H1 (cell line): ENCODE measurements at regions not wholly inside any gene's neighbourhood (a gene's known extent, or its start where the extent isn't known, plus 50 kb on each side); places are given as distances from the start of the nearest gene placed in this dataset.

Experiments
- CTCF ChIA-PET: fragments of 300-600 bp; sonication (Branson Sonifier 250); formaldehyde crosslinking; loops from one replicate; lab custom pipeline; 2021; ENCODE audit not compliant: partially characterized antibody; lab: Charles Lee
- POLR2A ChIA-PET: fragments of 300-600 bp; sonication (Branson Sonifier 250); formaldehyde crosslinking; loops from one replicate; lab custom pipeline; 2021; ENCODE audit warnings: inconsistent platforms; ENCODE audit not compliant: partially characterized antibody; lab: Charles Lee
- DNase-seq, 2 experiments: peaks; one replicate each; pipeline versions ENCODE4 v3.0.0 to v3.0.0-alpha.2; 2010 to 2022; ENCODE audit warnings: low spot score in 2 of 2, low read depth in 1 of 2, mixed read lengths in 1 of 2
- FAIRE-seq: peaks from 2 replicates; lab custom pipeline; 2011; peaks lifted over from hg19 to GRCh38; lab: Jason Lieb, UNC
- H2AFZ ChIP-seq: 2 replicates; pipeline ENCODE4 v1.8.1; 2012; ENCODE audit warnings: low read length, inconsistent platforms
- H2AK5ac ChIP-seq: 2 replicates; pipeline ENCODE4 v1.6.1; 2013; ENCODE audit warnings: low read depth, low read length
- H2BK120ac ChIP-seq: replicated peaks from 2 replicates; pipeline ENCODE3; 2013; ENCODE audit warnings: low read depth, low read length, inconsistent platforms
- H2BK12ac ChIP-seq: 2 replicates; pipeline ENCODE4 v1.6.1; 2013; ENCODE audit warnings: low read depth, low read length
- H2BK15ac ChIP-seq: 2 replicates; pipeline ENCODE4 v1.6.1; 2013; ENCODE audit warnings: low read length
- H2BK20ac ChIP-seq: 2 replicates; pipeline ENCODE4 v1.6.1; 2013; ENCODE audit warnings: low read length
- H2BK5ac ChIP-seq: 2 replicates; pipeline ENCODE4 v1.6.1; 2013; ENCODE audit warnings: low read depth, low read length
- H3K14ac ChIP-seq: 2 replicates; pipeline ENCODE4 v1.6.1; 2013; ENCODE audit warnings: inconsistent platforms; ENCODE audit not compliant: insufficient read length
- H3K18ac ChIP-seq: 2 replicates; pipeline ENCODE4 v1.6.1; 2013; ENCODE audit warnings: low read length; ENCODE audit errors: extremely low read depth
- H3K23ac ChIP-seq: 2 replicates; pipeline ENCODE4 v1.6.1; 2013; ENCODE audit warnings: inconsistent platforms; ENCODE audit not compliant: insufficient read length
- H3K23me2 ChIP-seq: 2 replicates; pipeline ENCODE4 v1.6.1; 2013; ENCODE audit warnings: low read depth, low read length
- H3K27ac ChIP-seq: 2 replicates; pipeline ENCODE4 v1.6.1; 2011; ENCODE audit warnings: low read depth, low read length, inconsistent platforms
- H3K27me3 ChIP-seq, 4 experiments: replicated peaks in 1 of 4; 1 replicate in 1 of 4; 2 replicates in 3 of 4; pipeline versions ENCODE4 v1.6.1 to v1.8.1; 2011 to 2013; ENCODE audit warnings: low read length in 3 of 4, mild to moderate bottlenecking in 3 of 4, inconsistent platforms in 2 of 4, mixed read lengths in 2 of 4, moderate library complexity in 1 of 4; ENCODE audit not compliant: control insufficient read depth in 3 of 4, insufficient read depth in 3 of 4; ENCODE audit errors: extremely low read depth in 1 of 4
- H3K36me3 ChIP-seq, 4 experiments: 2 replicates each; pipeline versions ENCODE4 v1.6.1 to v1.8.1; 2011 to 2013; ENCODE audit warnings: mild to moderate bottlenecking in 4 of 4, low read length in 3 of 4, moderate library complexity in 2 of 4, control low read depth in 1 of 4, inconsistent platforms in 1 of 4; ENCODE audit not compliant: insufficient read depth in 4 of 4, control insufficient read depth in 2 of 4
- H3K4ac ChIP-seq: replicated peaks from 2 replicates; pipeline ENCODE3; 2013; ENCODE audit warnings: low read length, low read depth, mixed read lengths, inconsistent platforms; ENCODE audit not compliant: insufficient read length
- H3K4me1 ChIP-seq, 4 experiments: replicated peaks in 1 of 4; 1 replicate in 1 of 4; 2 replicates in 3 of 4; pipeline versions ENCODE4 v1.6.1 to v1.8.1; 2011 to 2013; ENCODE audit warnings: low read length in 3 of 4, inconsistent platforms in 2 of 4, mixed read lengths in 1 of 4; ENCODE audit not compliant: insufficient read depth in 4 of 4, control insufficient read depth in 3 of 4
- H3K4me2 ChIP-seq, 2 experiments: 2 replicates each; pipeline versions ENCODE4 v1.6.1 to v1.8.1; 2011 to 2013; ENCODE audit warnings: low read depth in 2 of 2, low read length in 2 of 2, control low read depth in 1 of 2, inconsistent platforms in 1 of 2, mild to moderate bottlenecking in 1 of 2; ENCODE audit not compliant: insufficient read depth in 1 of 2
- H3K4me3 ChIP-seq, 4 experiments: fragments of 200-600, 300-600 bp in 1 of 4; sonication (generic), shearing (Covaris generic), sonication (Bioruptor Twin) in 1 of 4; 2 replicates each; pipeline versions ENCODE4 v1.5.1 to v1.8.1; 2011 to 2016; ENCODE audit warnings: low read length in 4 of 4, low read depth in 3 of 4, control low read depth in 2 of 4, inconsistent platforms in 2 of 4, mild to moderate bottlenecking in 2 of 4, mixed read lengths in 1 of 4, moderate library complexity in 1 of 4; ENCODE audit not compliant: insufficient read depth in 2 of 4; ENCODE audit errors: extremely low read depth in 1 of 4
- H3K56ac ChIP-seq: replicated peaks from 2 replicates; pipeline ENCODE3; 2013; ENCODE audit warnings: low read depth, mild to moderate bottlenecking, mixed read lengths, low read length, inconsistent platforms; ENCODE audit not compliant: insufficient read length
- H3K79me1 ChIP-seq: 2 replicates; pipeline ENCODE4 v1.6.1; 2013; ENCODE audit warnings: low read depth, low read length, control low read depth
- H3K79me2 ChIP-seq, 2 experiments: 2 replicates each; pipeline versions ENCODE4 v1.6.1 to v1.8.1; 2012 to 2013; ENCODE audit warnings: low read length in 2 of 2, mild to moderate bottlenecking in 2 of 2, inconsistent platforms in 1 of 2; ENCODE audit not compliant: insufficient read depth in 2 of 2, control insufficient read depth in 1 of 2
- H3K9ac ChIP-seq, 4 experiments: replicated peaks in 1 of 4; 1 replicate in 1 of 4; 2 replicates in 3 of 4; pipeline versions ENCODE4 v1.6.1 to v1.8.1; 2011 to 2013; ENCODE audit warnings: low read depth in 3 of 4, low read length in 3 of 4, control low read depth in 2 of 4, mild to moderate bottlenecking in 2 of 4, moderate library complexity in 2 of 4, inconsistent platforms in 1 of 4; ENCODE audit errors: extremely low read depth in 1 of 4
- H3K9me3 ChIP-seq, 2 experiments: 2 replicates each; pipeline versions ENCODE4 v1.6.1 to v1.8.1; 2012 to 2013; ENCODE audit warnings: mild to moderate bottlenecking in 2 of 2, moderate library complexity in 2 of 2, control low read depth in 1 of 2, inconsistent platforms in 1 of 2, low read depth in 1 of 2, low read length in 1 of 2, mixed read lengths in 1 of 2; ENCODE audit not compliant: insufficient read depth in 2 of 2
- H4K20me1 ChIP-seq, 2 experiments: replicated peaks in 1 of 2; 2 replicates each; pipeline versions ENCODE3 to v1.8.1; 2011 to 2013; ENCODE audit warnings: inconsistent platforms in 2 of 2, low read length in 2 of 2, mild to moderate bottlenecking in 1 of 2; ENCODE audit not compliant: insufficient read depth in 2 of 2, control insufficient read depth in 1 of 2
- H4K5ac ChIP-seq: 2 replicates; pipeline ENCODE4 v1.6.1; 2013; ENCODE audit warnings: low read length, low read depth, mixed read lengths, inconsistent platforms; ENCODE audit not compliant: insufficient read length
- H4K8ac ChIP-seq: 2 replicates; pipeline ENCODE4 v1.8.0; 2013; ENCODE audit warnings: mild to moderate bottlenecking, moderate library complexity, low read length, inconsistent platforms; ENCODE audit not compliant: insufficient read depth; ENCODE audit errors: extremely low read depth
- H4K91ac ChIP-seq: replicated peaks from 2 replicates; pipeline ENCODE3; 2013; ENCODE audit warnings: low read length, mixed read lengths, inconsistent platforms; ENCODE audit not compliant: insufficient read length
- CBX8 ChIP-seq: fragments of 300-800, 300-1000 bp; sonication (generic); IDR thresholded peaks from 2 replicates; pipeline ENCODE4 v1.7.1; 2016; ENCODE audit warnings: low read depth, low read length, borderline replicate concordance
- FOSL1 ChIP-seq: IDR thresholded peaks from 2 replicates; pipeline ENCODE4 v1.6.1; 2011; ENCODE audit warnings: mild to moderate bottlenecking, low read depth, low read length, moderate library complexity; ENCODE audit not compliant: insufficient read depth
- HDAC2 ChIP-seq, 2 experiments: fragments of 300-600 bp in 1 of 2; sonication (generic) in 1 of 2; IDR thresholded peaks; 2 replicates each; pipeline ENCODE4 v1.6.1; 2011 to 2012; ENCODE audit warnings: low read depth in 2 of 2, low read length in 2 of 2, mild to moderate bottlenecking in 2 of 2, moderate library complexity in 2 of 2, borderline replicate concordance in 1 of 2, inconsistent platforms in 1 of 2
- JUN ChIP-seq: IDR thresholded peaks from 2 replicates; pipeline ENCODE4 v1.6.1; 2011; ENCODE audit warnings: low read depth, mild to moderate bottlenecking, improper control_type of control experiment, low read length
- NANOG ChIP-seq: IDR thresholded peaks from 2 replicates; pipeline ENCODE4 v1.6.1; 2011; ENCODE audit warnings: low read length, low read depth, mild to moderate bottlenecking, inconsistent platforms; ENCODE audit not compliant: insufficient read depth, poor library complexity, severe bottlenecking
- POLR2A ChIP-seq, 2 experiments: IDR thresholded peaks; 1 replicate in 1 of 2; 2 replicates in 1 of 2; pipeline ENCODE4 v1.6.1; 2011; ENCODE audit warnings: low read depth in 2 of 2, low read length in 2 of 2, mild to moderate bottlenecking in 2 of 2; ENCODE audit errors: control extremely low read depth in 1 of 2
- POU5F1 ChIP-seq: IDR thresholded peaks from 2 replicates; pipeline ENCODE4 v1.6.1; 2011; ENCODE audit warnings: low read depth, mild to moderate bottlenecking, low read length, moderate library complexity
- RBBP5 ChIP-seq: IDR thresholded peaks from 2 replicates; pipeline ENCODE4 v1.7.1; 2012; ENCODE audit warnings: low read depth, mild to moderate bottlenecking, inconsistent platforms, low read length, moderate library complexity, borderline replicate concordance
- SIX5 ChIP-seq: IDR thresholded peaks from 2 replicates; pipeline ENCODE4 v1.6.1; 2011; ENCODE audit warnings: mild to moderate bottlenecking, low read depth, low read length
- SP1 ChIP-seq: IDR thresholded peaks from 2 replicates; pipeline ENCODE4 v1.6.1; 2011; ENCODE audit warnings: low read depth, low read length
- TAF1 ChIP-seq: IDR thresholded peaks from 2 replicates; pipeline ENCODE4 v1.6.1; 2011; ENCODE audit warnings: mild to moderate bottlenecking, low read depth, low read length
- TAF7 ChIP-seq: optimal IDR thresholded peaks from 2 replicates; pipeline ENCODE3; 2011; ENCODE audit warnings: low read depth, mild to moderate bottlenecking, inconsistent platforms, low read length, moderate library complexity, borderline replicate concordance
- TEAD4 ChIP-seq: IDR thresholded peaks from 2 replicates; pipeline ENCODE4 v1.6.1; 2012; ENCODE audit warnings: low read depth, low read length, inconsistent platforms, mixed read lengths
- ZNF274 ChIP-seq: IDR thresholded peaks from 2 replicates; pipeline ENCODE4 v1.7.0; 2012; ENCODE audit warnings: low read length, borderline replicate concordance; ENCODE audit errors: extremely low read depth
- WGBS, 2 experiments: shearing (Covaris generic) in 1 of 2; methylation state at CpG; one replicate each; pipeline versions ENCODE4 v1.1.6 to v1.1.7; 2013 to 2015; ENCODE audit warnings: low lambda C conversion rate in 2 of 2, mixed read lengths in 2 of 2, inconsistent platforms in 1 of 2, low coverage in 1 of 2, missing lambda C conversion rate in 1 of 2; ENCODE audit not compliant: insufficient replicate concordance in 2 of 2, insufficient coverage in 1 of 2, insufficient read length in 1 of 2; ENCODE audit errors: extremely low coverage in 1 of 2, missing lambda C conversion rate in 1 of 2; 5-methylcytosine and 5-hydroxymethylcytosine counted together

DNA sequence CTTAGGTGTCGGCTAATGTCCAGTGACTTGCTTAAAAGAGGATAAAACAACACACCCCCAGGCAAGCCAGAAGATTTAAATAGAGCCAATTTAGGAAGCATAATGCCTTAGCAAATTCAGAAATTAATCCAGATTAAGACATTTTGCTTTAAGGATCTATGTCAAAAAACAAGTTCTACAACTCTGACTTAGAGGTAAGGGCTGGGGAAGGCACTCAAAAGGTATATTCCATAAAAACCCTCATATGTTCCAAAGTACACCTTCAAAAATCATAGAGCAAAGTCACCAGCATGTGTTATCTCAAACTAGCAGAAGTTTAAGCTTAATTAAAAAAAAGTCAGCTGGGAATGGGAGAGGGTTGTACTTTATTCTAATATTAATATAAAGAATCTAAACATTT lies 206.4 kb downstream of the NOL4 start:
- TF ChIP-seq POU5F1 (no peak), TAF7 (no peak), SP1 (no peak), TAF1 (no peak), JUN (no peak), POLR2A (IDR thresholded peaks at IDR 0.05; ENCODE audit: control extremely low read depth in 1 of 2, low read depth in 2 of 2, low read length in 2 of 2) (no peak), HDAC2 (IDR thresholded peaks at IDR 0.05; ENCODE audit: borderline replicate concordance in 1 of 2, low read depth in 2 of 2, low read length in 2 of 2) (no peak), FOSL1 (no peak), ZNF274 (no peak), CBX8 (no peak), RBBP5 (no peak), SIX5 (no peak), TEAD4 (no peak), NANOG (no peak)
- Histone ChIP-seq H2BK120ac (no peak overlapping the region), H3K27ac (no peak overlapping the region), H2BK12ac (no peak overlapping the region), H3K79me1 (no peaks in the 10 kb centered on the region), H2BK15ac (no peak overlapping the region), H3K27me3 (peaks cover 0 to 1% (median 0%) of the 10 kb centered on the region in 4 experiments; a peak in 1 of 7 replicates), H2BK5ac (no peak overlapping the region), H4K8ac (no peak overlapping the region), H3K4me1 (no peaks in the 10 kb centered on the region), H3K36me3 (no peaks in the 10 kb centered on the region), H3K4me3 (no peak overlapping the region), H2AK5ac (no peak overlapping the region), H2BK20ac (no peak overlapping the region), H4K91ac (no peak overlapping the region), H4K5ac (no peak overlapping the region), H3K9me3 (no peaks in the 10 kb centered on the region), H3K79me2 (no peaks in the 10 kb centered on the region), H3K4ac (no peak overlapping the region), H3K14ac (no peak overlapping the region), H2AFZ (no peak overlapping the region), H3K18ac (no peak overlapping the region), H3K23me2 (no peaks in the 10 kb centered on the region), H4K20me1 (no peaks in the 10 kb centered on the region), H3K56ac (no peak overlapping the region), H3K4me2 (no peak overlapping the region), H3K9ac (no peak overlapping the region), H3K23ac (no peak overlapping the region)
- 100% methylated on average over 1 of the region's 1 CpG; no CpG with 5 or more reads in 1 of the 2 experiments for WGBS, 2 experiments
- ChIA-PET CTCF (no interaction called here), POLR2A (no interaction called here)
- FAIRE-seq (no peak), DNase-seq (no peak)
